Thoracic aorta (tissue), 2 donors: ENCODE measurements at regions not wholly inside any gene's neighbourhood (a gene's known extent, or its start where the extent isn't known, plus 50 kb on each side); places are given as distances from the start of the nearest gene placed in this dataset.
"Not testable (repeated sequence)": the region's sequence is repeated elsewhere in the genome, so short reads cannot be mapped to it uniquely, and the experiment has no call there.

Experiments used
- ATAC-seq: fragments of 150-250 bp; one replicate; pipeline ENCODE4 v1.8.0; 2017; ENCODE audit warnings: low read depth; ENCODE audit not compliant: insufficient number of reproducible peaks, low FRiP score
- DNase-seq: peaks from one replicate; pipeline ENCODE4 v3.0.0-alpha.2; 2020; ENCODE audit warnings: low spot score
- H3K27ac ChIP-seq, 2 donors: fragments of 200-600 bp; sonication (generic); 1 replicate in 1 of 2; 2 replicates in 1 of 2; pipeline ENCODE4 v1.5.1; 2016; ENCODE audit warnings: mild to moderate bottlenecking in 2 of 2, moderate library complexity in 2 of 2
- H3K27me3 ChIP-seq: fragments of 200-600 bp; sonication (generic); replicated peaks from 2 replicates; pipeline ENCODE4 v1.6.0; 2016; ENCODE audit warnings: mild to moderate bottlenecking; ENCODE audit not compliant: insufficient read depth
- H3K36me3 ChIP-seq: fragments of 200-600 bp; sonication (generic); one replicate; pipeline ENCODE4 v1.5.1; 2016
- H3K4me1 ChIP-seq, 2 donors: fragments of 200-600 bp; sonication (generic); 1 replicate in 1 of 2; 2 replicates in 1 of 2; pipeline versions ENCODE4 v1.5.1 to v1.6.0; 2016; ENCODE audit warnings: low read depth in 2 of 2, mild to moderate bottlenecking in 1 of 2; ENCODE audit not compliant: control insufficient read depth in 1 of 2
- H3K4me3 ChIP-seq: fragments of 200-600 bp; sonication (generic); 2 replicates; pipeline ENCODE4 v1.5.1; 2016; ENCODE audit warnings: mild to moderate bottlenecking
- H3K9me3 ChIP-seq: fragments of 200-600 bp; sonication (generic); 2 replicates; pipeline ENCODE4 v1.5.1; 2016
- CTCF ChIP-seq: fragments of 200-600 bp; sonication (generic); IDR thresholded peaks from one replicate; pipeline ENCODE4 v1.5.1; 2019; ENCODE audit warnings: antibody characterized with exemption

GRCh38 chr5:152058267-152058666, 133.6 kb upstream of the GLRA1 start:
- Histone ChIP-seq H3K4me1 (no peaks in the 10 kb centered on the region), H3K9me3 (no peaks in the 10 kb centered on the region), H3K27ac (no peak overlapping the region), H3K27me3 (no peaks in the 10 kb centered on the region), H3K36me3 (no peaks in the 10 kb centered on the region), H3K4me3 (no peak overlapping the region)
- no peak for ATAC-seq
- TF ChIP-seq CTCF, result no peak
- DNase-seq, result no peak

- DNase-seq (no peak), ATAC-seq (no peak)
- H3K9me3 ChIP-seq, result no peaks in the 10 kb centered on the region
- no peak for TF ChIP-seq CTCF
- H3K27me3 ChIP-seq, result no peaks in the 10 kb centered on the region
- no peaks in the 10 kb centered on the region for H3K36me3 ChIP-seq
- H3K27ac ChIP-seq, result no peak overlapping the region
- no peaks in the 10 kb centered on the region for H3K4me1 ChIP-seq
- no peak overlapping the region for H3K4me3 ChIP-seq
Measured at GRCh38 chr5:152056931-152057330, 132.3 kb upstream of the GLRA1 start.

GRCh38 chr5:152052470-152052869, 127.8 kb upstream of the GLRA1 start:
- DNase-seq, result no peak
- no peak for TF ChIP-seq CTCF
- Histone ChIP-seq H3K27me3 (no peaks in the 10 kb centered on the region), H3K4me1 (no peaks in the 10 kb centered on the region), H3K9me3 (no peaks in the 10 kb centered on the region), H3K4me3 (no peak overlapping the region), H3K27ac (no peak overlapping the region), H3K36me3 (no peaks in the 10 kb centered on the region)
- ATAC-seq, result no peak

GRCh38 chr5:152051499-152052454, 127.1 kb upstream of the GLRA1 start:
- ATAC-seq, result no peak
- no peak overlapping the region for H3K27ac ChIP-seq
- no peaks in the 10 kb centered on the region for H3K9me3 ChIP-seq
- no peaks in the 10 kb centered on the region for H3K36me3 ChIP-seq
- no peak for DNase-seq
- TF ChIP-seq CTCF, result no peak
- no peaks in the 10 kb centered on the region for H3K4me1 ChIP-seq
- no peak overlapping the region for H3K4me3 ChIP-seq
- no peaks in the 10 kb centered on the region for H3K27me3 ChIP-seq

- Histone ChIP-seq H3K36me3 (no peaks in the 10 kb centered on the region), H3K4me1 (no peaks in the 10 kb centered on the region), H3K4me3 (no peak overlapping the region), H3K27me3 (no peaks in the 10 kb centered on the region), H3K27ac (no peak overlapping the region), H3K9me3 (no peaks in the 10 kb centered on the region)
- ATAC-seq, result no peak
- TF ChIP-seq CTCF, result no peak
- DNase-seq, result no peak
Measured at GRCh38 chr5:152046361-152046760, 121.7 kb upstream of the GLRA1 start.

- H3K9me3 ChIP-seq, H3K4me3 ChIP-seq, H3K36me3 ChIP-seq, DNase-seq, H3K27me3 ChIP-seq, H3K27ac ChIP-seq, H3K4me1 ChIP-seq, ATAC-seq: not testable (repeated sequence)
Measured at GRCh38 chr5:152038856-152039255, 114.2 kb upstream of the GLRA1 start.

- H3K4me3 ChIP-seq, H3K9me3 ChIP-seq, H3K27ac ChIP-seq, H3K36me3 ChIP-seq, DNase-seq, H3K4me1 ChIP-seq, H3K27me3 ChIP-seq, ATAC-seq: not testable (repeated sequence)
Measured at GRCh38 chr5:152026328-152027024, 101.8 kb upstream of the GLRA1 start.
